ENCODE measurements at regions not wholly inside any gene's neighbourhood (a gene's known extent, or its start where the extent isn't known, plus 50 kb on each side); places are given as distances from the start of the nearest gene placed in this dataset.

- peaks cover 6% of the 10 kb centered on the region for H3K9me3 Mint-ChIP-seq
- H3K4me3 Mint-ChIP-seq, result no peak overlapping the region
- no peak overlapping the region for H3K4me2 ChIP-seq
- H3K27me3 ChIP-seq (ENCODE audit: insufficient read depth), result no peaks in the 10 kb centered on the region
- H2AFZ ChIP-seq, result no peak overlapping the region
- H3K36me3 Mint-ChIP-seq (ENCODE audit: low read depth), result 0 out of 3 replicates have a peak, but pooled peaks cover 3% of the 10 kb centered on the region
- no peak for DNase-seq (ENCODE audit: low spot score)
- H4K20me1 ChIP-seq (replicated peaks; ENCODE audit: insufficient read depth), result no peaks in the 10 kb centered on the region
- no peaks in the 10 kb centered on the region for H3K79me2 ChIP-seq (replicated peaks; ENCODE audit: insufficient read depth)
- 0 out of 3 replicates have a peak, but pooled peaks cover 4% of the 10 kb centered on the region for H3K4me1 Mint-ChIP-seq
- H3K9me2 ChIP-seq (ENCODE audit: insufficient read depth), result peaks cover 31% of the 10 kb centered on the region
- no peaks in the 10 kb centered on the region for H3K36me3 ChIP-seq (ENCODE audit: insufficient read depth)
- no peak overlapping the region for H3K27ac Mint-ChIP-seq
- H3K4me1 ChIP-seq (ENCODE audit: insufficient read depth), result peaks cover 5% of the 10 kb centered on the region
- no peaks in the 10 kb centered on the region for H3K27me3 Mint-ChIP-seq (ENCODE audit: insufficient read depth, low read depth, poor library complexity)
- no peak overlapping the region for H3K27ac ChIP-seq (ENCODE audit: low read depth)
- no peak for TF ChIP-seq ZNF462 (CRISPR knock-in tag; IDR thresholded peaks at IDR 0.05)
- TF ChIP-seq JUNB (IDR thresholded peaks at IDR 0.05; ENCODE audit: unreplicated experiment), result no peak
- no peak for TF ChIP-seq EZH2phosphoT487 (IDR thresholded peaks at IDR 0.05; ENCODE audit: unreplicated experiment)
- TF ChIP-seq ETS1 (IDR thresholded peaks at IDR 0.05), result no peak
- no peak for TF ChIP-seq ZNF331 (CRISPR knock-in tag; IDR thresholded peaks at IDR 0.05; ENCODE audit: low read depth)
- TF ChIP-seq CREB1 (CRISPR knock-in tag; IDR thresholded peaks at IDR 0.05; ENCODE audit: low read depth), result no peak
- no peak for TF ChIP-seq EZH2 (IDR thresholded peaks at IDR 0.05; ENCODE audit: low read depth, unreplicated experiment)
- no peak for TF ChIP-seq REST (IDR thresholded peaks at IDR 0.05; ENCODE audit: unreplicated experiment)
- no peak overlapping the region for H3K4me3 ChIP-seq
- H3F3A ChIP-seq (replicated peaks; ENCODE audit: low read depth), result no peaks in the 10 kb centered on the region
- no peak for ATAC-seq
These were observed 481.5 kb upstream of the ZFHX3 start for GRCh38 chr16:73529303-73530012.
